ENCODE measurements at regions not wholly inside any gene's neighbourhood (a gene's known extent, or its start where the extent isn't known, plus 50 kb on each side); places are given as distances from the start of the nearest gene placed in this dataset.

DNA sequence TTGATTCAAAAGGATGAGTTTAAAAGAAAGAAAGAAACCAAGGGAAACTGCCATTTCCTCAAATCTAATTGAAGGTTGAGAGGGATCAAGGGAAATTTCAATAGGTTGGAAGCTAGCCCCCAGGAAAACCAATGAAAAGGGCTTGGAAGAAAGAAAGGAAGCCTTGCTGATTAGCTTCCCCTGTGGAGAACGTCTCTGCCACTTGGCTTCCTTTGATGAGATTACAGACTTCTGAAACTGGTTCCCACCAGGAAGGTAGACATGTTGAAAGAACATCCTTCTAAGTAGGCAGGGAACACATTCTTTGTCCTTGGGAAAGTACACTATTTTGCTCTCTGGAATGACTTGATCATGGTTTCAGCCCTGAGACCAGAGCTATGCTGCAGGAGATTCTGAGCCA lies 65.5 kb upstream of the DMRTA1 start:
- TF ChIP-seq, protein P1, sequence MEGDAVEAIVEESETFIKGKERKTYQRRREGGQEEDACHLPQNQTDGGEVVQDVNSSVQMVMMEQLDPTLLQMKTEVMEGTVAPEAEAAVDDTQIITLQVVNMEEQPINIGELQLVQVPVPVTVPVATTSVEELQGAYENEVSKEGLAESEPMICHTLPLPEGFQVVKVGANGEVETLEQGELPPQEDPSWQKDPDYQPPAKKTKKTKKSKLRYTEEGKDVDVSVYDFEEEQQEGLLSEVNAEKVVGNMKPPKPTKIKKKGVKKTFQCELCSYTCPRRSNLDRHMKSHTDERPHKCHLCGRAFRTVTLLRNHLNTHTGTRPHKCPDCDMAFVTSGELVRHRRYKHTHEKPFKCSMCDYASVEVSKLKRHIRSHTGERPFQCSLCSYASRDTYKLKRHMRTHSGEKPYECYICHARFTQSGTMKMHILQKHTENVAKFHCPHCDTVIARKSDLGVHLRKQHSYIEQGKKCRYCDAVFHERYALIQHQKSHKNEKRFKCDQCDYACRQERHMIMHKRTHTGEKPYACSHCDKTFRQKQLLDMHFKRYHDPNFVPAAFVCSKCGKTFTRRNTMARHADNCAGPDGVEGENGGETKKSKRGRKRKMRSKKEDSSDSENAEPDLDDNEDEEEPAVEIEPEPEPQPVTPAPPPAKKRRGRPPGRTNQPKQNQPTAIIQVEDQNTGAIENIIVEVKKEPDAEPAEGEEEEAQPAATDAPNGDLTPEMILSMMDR (IDR thresholded peaks at IDR 0.05): no peak
- no peak for TF ChIP-seq POLR2A (IDR thresholded peaks at IDR 0.05)

Measured in testis (tissue), 2 donors.